Activated effector memory CD4-positive, alpha-beta T cell treated with Interleukin-2 at 50 U/mL for 16 hours (primary cell): ENCODE measurements at regions not wholly inside any gene's neighbourhood (a gene's known extent, or its start where the extent isn't known, plus 50 kb on each side); places are given as distances from the start of the nearest gene placed in this dataset.
"Not testable (repeated sequence)": the region's sequence is repeated elsewhere in the genome, so short reads cannot be mapped to it uniquely, and the experiment has no call there.

Source experiments
- DNase-seq: peaks from one replicate; pipeline ENCODE4 v3.0.0-alpha.2; 2020

GRCh38 chr21:14008006-14008405, 202.7 kb downstream of the LIPI start:
- not testable (repeated sequence) for DNase-seq

- DNase-seq: not testable (repeated sequence)
These were observed 204.6 kb downstream of the LIPI start for GRCh38 chr21:14006144-14006543.

GRCh38 chr21:13986996-13987958, 223.5 kb downstream of the LIPI start:
- not testable (repeated sequence) for DNase-seq

GRCh38 chr21:13985865-13986863, 224.6 kb downstream of the LIPI start:
- not testable (repeated sequence) for DNase-seq

- not testable (repeated sequence) for DNase-seq
These were observed 225.5 kb downstream of the LIPI start for GRCh38 chr21:13985137-13985864.

GRCh38 chr21:13984728-13985127, 226.0 kb downstream of the LIPI start:
- DNase-seq: not testable (repeated sequence)

GRCh38 chr21:13981176-13982087, 229.3 kb downstream of the LIPI start:
- DNase-seq: not testable (repeated sequence)

- not testable (repeated sequence) for DNase-seq
These were observed 230.6 kb downstream of the LIPI start for GRCh38 chr21:13980115-13980662.

- not testable (repeated sequence) for DNase-seq
These were observed 231.1 kb downstream of the LIPI start for GRCh38 chr21:13979608-13980007.

- DNase-seq: not testable (repeated sequence)
These were observed 236.2 kb downstream of the LIPI start for GRCh38 chr21:13974582-13974981.

- DNase-seq: not testable (repeated sequence)
These were observed 240.9 kb downstream of the LIPI start for GRCh38 chr21:13969853-13970252.

GRCh38 chr21:13969002-13969401, 241.8 kb downstream of the LIPI start:
- DNase-seq: not testable (repeated sequence)

- not testable (repeated sequence) for DNase-seq
These were observed 247.5 kb downstream of the LIPI start for GRCh38 chr21:13963259-13963658.

- DNase-seq: no peak
These were observed 273.5 kb downstream of the LIPI start for GRCh38 chr21:13937236-13937635.

GRCh38 chr21:13936033-13936937, 274.5 kb downstream of the LIPI start:
- DNase-seq: not testable (repeated sequence)

- not testable (repeated sequence) for DNase-seq
These were observed 275.2 kb downstream of the LIPI start for GRCh38 chr21:13935396-13936032.

- not testable (repeated sequence) for DNase-seq
These were observed 275.8 kb downstream of the LIPI start for GRCh38 chr21:13934887-13935342.

GRCh38 chr21:13923175-13923574, 287.6 kb downstream of the LIPI start:
- not testable (repeated sequence) for DNase-seq

- not testable (repeated sequence) for DNase-seq
These were observed 289.3 kb downstream of the LIPI start for GRCh38 chr21:13921455-13921854.
